GF-D8 (cell line): ENCODE measurements at regions not wholly inside any gene's neighbourhood (a gene's known extent, or its start where the extent isn't known, plus 50 kb on each side); places are given as distances from the start of the nearest gene placed in this dataset.

Source experiments
- DNase-seq: peaks from one replicate; lab custom pipeline; 2025; lab: John Stamatoyannopoulos, UW

- no peak for DNase-seq
Observed at GRCh38 chr1:58136387-58136786, 410.1 kb downstream of the OMA1 start.

GRCh38 chr1:58135821-58136321, 410.7 kb downstream of the OMA1 start:
- no peak for DNase-seq

GRCh38 chr1:58133562-58133961, 413.0 kb downstream of the OMA1 start:
- DNase-seq, result no peak

- DNase-seq, result no peak
Observed at GRCh38 chr1:58123051-58123450, 423.5 kb downstream of the OMA1 start.

GRCh38 chr1:58119971-58120370, 426.6 kb downstream of the OMA1 start:
- DNase-seq, result no peak

- DNase-seq, result no peak
Observed at GRCh38 chr1:58116284-58116683, 430.2 kb downstream of the OMA1 start.

- no peak for DNase-seq
Observed at GRCh38 chr1:58109646-58110200, 436.8 kb downstream of the OMA1 start.

- DNase-seq, result no peak
Observed at GRCh38 chr1:58108783-58109182, 437.7 kb downstream of the OMA1 start.

GRCh38 chr1:58107943-58108342, 438.6 kb downstream of the OMA1 start:
- no peak for DNase-seq

- DNase-seq, result peak; percentile 46
Observed at GRCh38 chr1:58104960-58105359, 441.6 kb downstream of the OMA1 start.

- DNase-seq, result no peak
Observed at GRCh38 chr1:58096714-58097113, 449.8 kb downstream of the OMA1 start.

GRCh38 chr1:58095183-58095582, 451.3 kb downstream of the OMA1 start:
- no peak for DNase-seq

GRCh38 chr1:58094221-58094620, 452.3 kb downstream of the OMA1 start:
- no peak for DNase-seq

GRCh38 chr1:58090640-58091039, 455.9 kb downstream of the OMA1 start:
- no peak for DNase-seq

GRCh38 chr1:58089898-58090534, 456.5 kb downstream of the OMA1 start:
- DNase-seq, result no peak

GRCh38 chr1:58084266-58084665, 462.3 kb downstream of the OMA1 start:
- DNase-seq, result no peak

GRCh38 chr1:58082596-58082995, 463.9 kb downstream of the OMA1 start:
- DNase-seq, result no peak

- no peak for DNase-seq
Observed at GRCh38 chr1:58076258-58076657, 470.3 kb downstream of the OMA1 start.

- no peak for DNase-seq
Observed at GRCh38 chr1:58075188-58075578, 471.3 kb downstream of the OMA1 start.

- no peak for DNase-seq
Observed at GRCh38 chr1:58072450-58072849, 474.1 kb downstream of the OMA1 start.

- no peak for DNase-seq
Observed at GRCh38 chr1:58067082-58067481, 479.4 kb downstream of the OMA1 start.

- no peak for DNase-seq
Observed at GRCh38 chr1:58065520-58065919, 481.0 kb downstream of the OMA1 start.

GRCh38 chr1:58064166-58064565, 482.4 kb downstream of the OMA1 start:
- DNase-seq, result no peak

GRCh38 chr1:58063095-58063494, 483.4 kb downstream of the OMA1 start:
- no peak for DNase-seq
